Prostate gland (tissue), 2 donors: ENCODE measurements at regions not wholly inside any gene's neighbourhood (a gene's known extent, or its start where the extent isn't known, plus 50 kb on each side); places are given as distances from the start of the nearest gene placed in this dataset.

Experiments
- DNase-seq: peaks from one replicate; pipeline ENCODE4 v3.0.0-alpha.2; 2019; ENCODE audit warnings: low spot score
- H3K27ac ChIP-seq, 2 donors: fragments of 200-600 bp; sonication (generic); 2 replicates each; pipeline ENCODE4 v1.5.1; 2017 to 2019
- H3K27me3 ChIP-seq: fragments of 200-600 bp; sonication (generic); replicated peaks from 2 replicates; pipeline ENCODE4 v1.5.1; 2019; ENCODE audit not compliant: insufficient read depth
- H3K36me3 ChIP-seq, 2 donors: fragments of 200-600 bp; sonication (generic); 1 replicate in 1 of 2; 2 replicates in 1 of 2; pipeline versions ENCODE4 v1.5.1 to v1.8.1; 2017 to 2019
- H3K4me1 ChIP-seq: fragments of 200-600 bp; sonication (generic); replicated peaks from 2 replicates; pipeline ENCODE4 v1.5.1; 2019
- H3K4me3 ChIP-seq, 2 donors: fragments of 200-600 bp; sonication (generic); 2 replicates each; pipeline ENCODE4 v1.5.1; 2017 to 2019
- H3K9me3 ChIP-seq: fragments of 200-600 bp; sonication (generic); 2 replicates; pipeline ENCODE4 v1.5.1; 2017
- CTCF ChIP-seq, 4 experiments: fragments of 200-600 bp in 2 of 4; fragments of 450-650 bp in 2 of 4; sonication (generic) in 2 of 4; IDR thresholded peaks; 1 replicate in 3 of 4; 2 replicates in 1 of 4; pipeline ENCODE4 v1.5.1; 2016 to 2019; ENCODE audit warnings: antibody characterized with exemption in 4 of 4, mild to moderate bottlenecking in 2 of 4, moderate library complexity in 2 of 4
- POLR2A ChIP-seq: fragments of 450-650 bp; IDR thresholded peaks from one replicate; pipeline ENCODE4 v1.6.1; 2016; ENCODE audit warnings: antibody characterized with exemption, mild to moderate bottlenecking
- POLR2AphosphoS5 ChIP-seq: sonication (generic); formaldehyde crosslinking; IDR thresholded peaks from one replicate; pipeline ENCODE4 v1.6.1; 2017; ENCODE audit warnings: antibody characterized with exemption
- WGBS: methylation state at CpG from one replicate; pipeline ENCODE4 v1.1.5; 2018; 5-methylcytosine and 5-hydroxymethylcytosine counted together
- intact Hi-C: fragments of 100-400 bp; cut with DNase I; formaldehyde crosslinking; loops from one replicate; pipeline ENCODE4 v1.14.2; 2022

- Histone ChIP-seq H3K27me3 (no peaks in the 10 kb centered on the region), H3K27ac (no peak overlapping the region), H3K4me3 (no peak overlapping the region), H3K36me3 (no peaks in the 10 kb centered on the region), H3K4me1 (no peaks in the 10 kb centered on the region), H3K9me3 (no peaks in the 10 kb centered on the region)
- no peak for DNase-seq
- intact Hi-C loops, result loop anchor here (10.0 kb wide), 1 partner anchor 1685 kb away; no protein-coding TSS in a partner anchor
- WGBS, result 87% methylated on average over 3 of the region's 3 CpGs
- TF ChIP-seq CTCF (IDR thresholded peaks at IDR 0.05) (no peak), POLR2AphosphoS5 (no peak), POLR2A (no peak)
These were observed 675.1 kb downstream of the SQOR start for GRCh38 chr15:46309914-46310313.

- intact Hi-C loops, result loop anchor here (10.0 kb wide), 1 partner anchor 1683 kb away; no protein-coding TSS in a partner anchor
- H3K9me3 ChIP-seq, result no peaks in the 10 kb centered on the region
- no peak for TF ChIP-seq POLR2AphosphoS5
- TF ChIP-seq CTCF (IDR thresholded peaks at IDR 0.05), result peak in 3 of 4 experiments; percentile 55 to 71 (median 71)
- no peak for TF ChIP-seq POLR2A
These were observed 677.4 kb downstream of the SQOR start for GRCh38 chr15:46312133-46312740.

GRCh38 chr15:46315434-46315833, 680.6 kb downstream of the SQOR start:
- TF ChIP-seq CTCF (IDR thresholded peaks at IDR 0.05) (no peak), POLR2A (no peak), POLR2AphosphoS5 (no peak)
- Histone ChIP-seq H3K36me3 (no peaks in the 10 kb centered on the region), H3K27ac (no peak overlapping the region), H3K4me3 (no peak overlapping the region), H3K4me1 (no peaks in the 10 kb centered on the region), H3K9me3 (no peaks in the 10 kb centered on the region), H3K27me3 (no peaks in the 10 kb centered on the region)
- 34% methylated on average over 3 of the region's 3 CpGs for WGBS
- intact Hi-C loops, result loop anchor here (10.0 kb wide), 1 partner anchor 1679 kb away; no protein-coding TSS in a partner anchor
- no peak for DNase-seq

More at GRCh38 chr15:46312133-46312740, 677.4 kb downstream of the SQOR start:
- no peak overlapping the region for H3K27ac ChIP-seq
- no peaks in the 10 kb centered on the region for H3K36me3 ChIP-seq
- peak; percentile 61 for DNase-seq
- no peaks in the 10 kb centered on the region for H3K4me1 ChIP-seq
- H3K4me3 ChIP-seq, result no peak overlapping the region
- H3K27me3 ChIP-seq, result no peaks in the 10 kb centered on the region
- WGBS, result 44% methylated on average over 2 of the region's 2 CpGs

- WGBS, result 11% methylated on average over 1 of the region's 1 CpG
- H3K4me3 ChIP-seq, result no peak overlapping the region
- no peaks in the 10 kb centered on the region for H3K9me3 ChIP-seq
- no peaks in the 10 kb centered on the region for H3K27me3 ChIP-seq
- intact Hi-C loops, result loop anchor here (10.0 kb wide), 1 partner anchor 1679 kb away; no protein-coding TSS in a partner anchor
- H3K4me1 ChIP-seq, result no peaks in the 10 kb centered on the region
- H3K36me3 ChIP-seq, result no peaks in the 10 kb centered on the region
- H3K27ac ChIP-seq, result no peak overlapping the region
- DNase-seq, result no peak
- TF ChIP-seq CTCF (IDR thresholded peaks at IDR 0.05), result no peak
- TF ChIP-seq POLR2AphosphoS5, result no peak
- no peak for TF ChIP-seq POLR2A
These were observed 681.2 kb downstream of the SQOR start for GRCh38 chr15:46316024-46316423.

GRCh38 chr15:46317029-46317428, 682.2 kb downstream of the SQOR start:
- Histone ChIP-seq H3K9me3 (no peaks in the 10 kb centered on the region), H3K4me1 (no peaks in the 10 kb centered on the region), H3K36me3 (no peaks in the 10 kb centered on the region), H3K4me3 (no peak overlapping the region), H3K27me3 (no peaks in the 10 kb centered on the region), H3K27ac (no peak overlapping the region)
- DNase-seq, result no peak
- TF ChIP-seq POLR2A, result no peak
- TF ChIP-seq POLR2AphosphoS5, result no peak
- no peak for TF ChIP-seq CTCF (IDR thresholded peaks at IDR 0.05)
- intact Hi-C loops, result loop anchor here (10.0 kb wide), 1 partner anchor 1678 kb away; no protein-coding TSS in a partner anchor
- WGBS, result 94% methylated on average over 2 of the region's 2 CpGs
